ENCODE measurements at regions not wholly inside any gene's neighbourhood (a gene's known extent, or its start where the extent isn't known, plus 50 kb on each side); places are given as distances from the start of the nearest gene placed in this dataset.

DNA sequence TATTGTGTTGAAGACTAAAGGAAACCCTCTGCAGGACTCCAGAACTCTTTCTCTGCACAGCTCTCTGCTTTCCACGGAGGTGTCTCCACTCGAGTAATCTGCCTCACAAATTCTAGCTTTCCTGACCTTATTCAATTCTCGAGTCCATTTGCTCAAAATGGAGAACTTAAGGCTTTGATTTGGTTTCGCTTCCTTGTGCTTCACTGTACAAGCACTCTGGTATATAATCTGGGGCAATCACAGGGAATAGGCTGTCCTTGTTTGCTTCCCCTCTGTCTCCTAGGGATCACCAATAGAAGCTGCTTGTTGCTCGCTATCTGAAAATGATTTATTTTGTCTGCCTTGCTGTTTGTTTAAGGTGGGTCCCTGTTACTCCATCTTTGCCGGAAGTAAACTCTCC is 129.1 kb upstream of the DOCK10 start:
- TF ChIP-seq, protein P1, sequence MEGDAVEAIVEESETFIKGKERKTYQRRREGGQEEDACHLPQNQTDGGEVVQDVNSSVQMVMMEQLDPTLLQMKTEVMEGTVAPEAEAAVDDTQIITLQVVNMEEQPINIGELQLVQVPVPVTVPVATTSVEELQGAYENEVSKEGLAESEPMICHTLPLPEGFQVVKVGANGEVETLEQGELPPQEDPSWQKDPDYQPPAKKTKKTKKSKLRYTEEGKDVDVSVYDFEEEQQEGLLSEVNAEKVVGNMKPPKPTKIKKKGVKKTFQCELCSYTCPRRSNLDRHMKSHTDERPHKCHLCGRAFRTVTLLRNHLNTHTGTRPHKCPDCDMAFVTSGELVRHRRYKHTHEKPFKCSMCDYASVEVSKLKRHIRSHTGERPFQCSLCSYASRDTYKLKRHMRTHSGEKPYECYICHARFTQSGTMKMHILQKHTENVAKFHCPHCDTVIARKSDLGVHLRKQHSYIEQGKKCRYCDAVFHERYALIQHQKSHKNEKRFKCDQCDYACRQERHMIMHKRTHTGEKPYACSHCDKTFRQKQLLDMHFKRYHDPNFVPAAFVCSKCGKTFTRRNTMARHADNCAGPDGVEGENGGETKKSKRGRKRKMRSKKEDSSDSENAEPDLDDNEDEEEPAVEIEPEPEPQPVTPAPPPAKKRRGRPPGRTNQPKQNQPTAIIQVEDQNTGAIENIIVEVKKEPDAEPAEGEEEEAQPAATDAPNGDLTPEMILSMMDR (IDR thresholded peaks at IDR 0.05), result no peak
- TF ChIP-seq POLR2A (IDR thresholded peaks at IDR 0.05; ENCODE audit: low read length) (no peak), POLR2AphosphoS2 (conservative IDR thresholded peaks at IDR 0.05; ENCODE audit: low read length) (no peak), SMC3 (IDR thresholded peaks at IDR 0.05) (no peak), FOSL2 (IDR thresholded peaks at IDR 0.05) (no peak), FOSL2 (CRISPR knock-in tag; IDR thresholded peaks at IDR 0.05) (no peak), EP300 (IDR thresholded peaks at IDR 0.05) (no peak), HDAC2 (IDR thresholded peaks at IDR 0.05) (no peak), KDM5A (IDR thresholded peaks at IDR 0.05) (no peak), RAD21 (conservative IDR thresholded peaks at IDR 0.05 in 1 of 2, IDR thresholded peaks at IDR 0.05 in 1 of 2) (no peak), CHD2 (IDR thresholded peaks at IDR 0.05; ENCODE audit: low read length, partially characterized antibody) (no peak)
- TF ChIP-seq, protein P2, sequence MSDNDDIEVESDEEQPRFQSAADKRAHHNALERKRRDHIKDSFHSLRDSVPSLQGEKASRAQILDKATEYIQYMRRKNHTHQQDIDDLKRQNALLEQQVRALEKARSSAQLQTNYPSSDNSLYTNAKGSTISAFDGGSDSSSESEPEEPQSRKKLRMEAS (IDR thresholded peaks at IDR 0.05), result no peak
